ENCODE measurements at regions not wholly inside any gene's neighbourhood (a gene's known extent, or its start where the extent isn't known, plus 50 kb on each side); places are given as distances from the start of the nearest gene placed in this dataset.

DNA sequence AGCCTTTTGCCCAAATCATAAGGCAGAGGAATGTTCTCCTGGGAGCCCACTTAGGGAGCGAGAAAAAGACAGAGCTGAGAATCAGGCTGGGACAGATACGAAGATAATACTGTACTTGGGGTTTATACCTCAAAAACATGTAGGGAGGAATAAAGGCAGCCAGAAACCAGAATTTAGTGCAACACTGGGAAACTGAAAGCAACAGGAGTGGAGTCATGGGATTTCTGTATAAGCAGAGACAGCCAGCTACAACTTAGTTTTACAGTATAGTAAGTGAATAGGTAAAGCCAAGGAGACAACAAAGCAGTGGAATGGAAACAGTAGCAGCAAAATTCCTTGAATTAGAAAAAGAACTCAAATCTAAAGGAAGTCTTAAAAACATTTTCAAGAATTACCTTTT is 413.2 kb downstream of the FAT4 start:
- no peaks in the 10 kb centered on the region for H3K79me2 ChIP-seq (ENCODE audit: control insufficient read depth, insufficient read depth, low read length)
- H3K9me3 ChIP-seq (replicated peaks; ENCODE audit: control insufficient read depth, insufficient read depth, low read length): no peaks in the 10 kb centered on the region
- H3K4me2 ChIP-seq (ENCODE audit: control insufficient read depth, insufficient read depth): no peak overlapping the region
- no peaks in the 10 kb centered on the region for H3K36me3 ChIP-seq (ENCODE audit: control insufficient read depth in 2 of 2, insufficient read depth in 2 of 2, low read length in 1 of 2)
- no TSS peak for BruUV-seq (replicated peaks)
- TF ChIP-seq SRF (IDR thresholded peaks at IDR 0.05; ENCODE audit: low read depth in 2 of 2, low read length in 2 of 2) (no peak), REST (IDR thresholded peaks at IDR 0.05; ENCODE audit: low read depth, low read length) (no peak), MAX (IDR thresholded peaks at IDR 0.05; ENCODE audit: low read depth, low read length) (no peak), POLR2AphosphoS5 (IDR thresholded peaks at IDR 0.05; ENCODE audit: low read length) (no peak), IRF3 (IDR thresholded peaks at IDR 0.05) (no peak), TBL1XR1 (IDR thresholded peaks at IDR 0.05; ENCODE audit: low read depth, low read length) (no peak), POLR2A (IDR thresholded peaks at IDR 0.05; ENCODE audit: low read depth, low read length) (no peak), ZNF217 (IDR thresholded peaks at IDR 0.05) (no peak), KDM1A (IDR thresholded peaks at IDR 0.05; ENCODE audit: borderline replicate concordance) (no peak), RCOR1 (conservative IDR thresholded peaks at IDR 0.05; ENCODE audit: low read depth, low read length) (no peak), E2F8 (IDR thresholded peaks at IDR 0.05; ENCODE audit: low read depth, partially characterized antibody) (no peak), MXI1 (IDR thresholded peaks at IDR 0.05; ENCODE audit: low read depth, low read length) (no peak), RAD51 (IDR thresholded peaks at IDR 0.05) (no peak), STAT1 (conservative IDR thresholded peaks at IDR 0.05) (no peak), SREBF2 (IDR thresholded peaks at IDR 0.05; ENCODE audit: low read length) (no peak), ASH2L (IDR thresholded peaks at IDR 0.05; ENCODE audit: borderline replicate concordance, low read depth) (no peak)
- TF ChIP-seq, protein P1, sequence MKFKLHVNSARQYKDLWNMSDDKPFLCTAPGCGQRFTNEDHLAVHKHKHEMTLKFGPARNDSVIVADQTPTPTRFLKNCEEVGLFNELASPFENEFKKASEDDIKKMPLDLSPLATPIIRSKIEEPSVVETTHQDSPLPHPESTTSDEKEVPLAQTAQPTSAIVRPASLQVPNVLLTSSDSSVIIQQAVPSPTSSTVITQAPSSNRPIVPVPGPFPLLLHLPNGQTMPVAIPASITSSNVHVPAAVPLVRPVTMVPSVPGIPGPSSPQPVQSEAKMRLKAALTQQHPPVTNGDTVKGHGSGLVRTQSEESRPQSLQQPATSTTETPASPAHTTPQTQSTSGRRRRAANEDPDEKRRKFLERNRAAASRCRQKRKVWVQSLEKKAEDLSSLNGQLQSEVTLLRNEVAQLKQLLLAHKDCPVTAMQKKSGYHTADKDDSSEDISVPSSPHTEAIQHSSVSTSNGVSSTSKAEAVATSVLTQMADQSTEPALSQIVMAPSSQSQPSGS (IDR thresholded peaks at IDR 0.05; ENCODE audit: low read length): no peak
- ChIA-PET RAD21 (ENCODE audit: unreplicated experiment) (no interaction called here), SMC1A (ENCODE audit: uncharacterized antibody, unreplicated experiment) (interaction anchor here (0.8 to 1.8 kb wide), 2 partner anchors 19 to 63 kb away, joined by 3 to 4 read pairs; no protein-coding TSS in a partner anchor), CTCF (interaction anchor here (1.7 kb wide), 1 partner anchor 63 kb away, joined by 3 read pairs; no protein-coding TSS in a partner anchor), POLR2A (no interaction called here)
- H3K27me3 ChIP-seq (replicated peaks in 1 of 2; ENCODE audit: control insufficient read depth in 2 of 2, insufficient read depth in 2 of 2, low read length in 1 of 2): no peaks in the 10 kb centered on the region
- H3K4me1 ChIP-seq (ENCODE audit: control insufficient read depth, insufficient read depth, low read length): no peaks in the 10 kb centered on the region
- ATAC-seq: no peak
- H3K4me3 ChIP-seq: no peak overlapping the region
- no peak overlapping the region for H3K9ac ChIP-seq (ENCODE audit: control insufficient read depth, insufficient read depth, low read length)
- FAIRE-seq: no peak
- no peak overlapping the region for H3K27ac ChIP-seq (ENCODE audit: control insufficient read depth, insufficient read depth)
- H2AFZ ChIP-seq (ENCODE audit: control insufficient read depth, low read depth, low read length): no peak overlapping the region
- 19% methylated on average over 2 of the region's 2 CpGs for WGBS (ENCODE audit: insufficient coverage, insufficient replicate concordance, low lambda C conversion rate, missing lambda C conversion rate)
- in situ Hi-C loops (cut with MboI) (no loop called here), intact Hi-C loops (cut with micrococcal nuclease; ENCODE audit: unreplicated experiment) (no loop called here)
- H4K20me1 ChIP-seq (ENCODE audit: control insufficient read depth, insufficient read depth): no peaks in the 10 kb centered on the region
- DNase-seq (ENCODE audit: low read depth, low spot score): no peak
